ENCODE measurements at regions not wholly inside any gene's neighbourhood (a gene's known extent, or its start where the extent isn't known, plus 50 kb on each side); places are given as distances from the start of the nearest gene placed in this dataset.

- TF ChIP-seq CTCF (conservative IDR thresholded peaks at IDR 0.05) (no peak), EZH2 (IDR thresholded peaks at IDR 0.05; ENCODE audit: low read depth) (no peak)
Measured at GRCh38 chr13:36571444-36571843, 102.4 kb upstream of the SERTM1 start.

Data from PC-9 (cell line).